IMR-90 (cell line): ENCODE measurements at regions not wholly inside any gene's neighbourhood (a gene's known extent, or its start where the extent isn't known, plus 50 kb on each side); places are given as distances from the start of the nearest gene placed in this dataset.
"Not testable (repeated sequence)": the region's sequence is repeated elsewhere in the genome, so short reads cannot be mapped to it uniquely, and the experiment has no call there.

Experiments used
- ATAC-seq: fragments of 200-7000 bp; cut with Tn5 transposase; 2 replicates; pipeline ENCODE4 v1.9.1; 2020; ENCODE audit warnings: low read depth, mild to moderate bottlenecking, moderate library complexity
- BruUV-seq: library from RNA; stranded (reverse); fragments of 400-500 nt; replicated peaks from 2 replicates; lab custom pipeline; 2021; lab: Mats Ljungman, UMichigan
- CTCF ChIA-PET: fragments of 300-600 bp; formaldehyde crosslinking; extraction: SDS; loops from one replicate; lab custom pipeline; 2021; ENCODE audit warnings: antibody characterized with exemption; lab: Yijun Ruan, JAX
- POLR2A ChIA-PET: fragments of 300-600 bp; sonication (Branson Sonifier 250); formaldehyde crosslinking; loops from one replicate; lab custom pipeline; 2022; ENCODE audit warnings: antibody characterized with exemption; ENCODE audit not compliant: unreplicated experiment; lab: Charles Lee
- DNase-seq: peaks from one replicate; pipeline ENCODE4 v3.0.0; 2013
- H2AFZ ChIP-seq: replicated peaks from 2 replicates; pipeline ENCODE3; 2013; ENCODE audit warnings: low read length, mild to moderate bottlenecking; ENCODE audit not compliant: poor library complexity
- H2AK5ac ChIP-seq: 2 replicates; pipeline ENCODE4 v1.6.1; 2013; ENCODE audit warnings: low read depth, low read length, inconsistent platforms
- H2AK9ac ChIP-seq: replicated peaks from 2 replicates; pipeline ENCODE3; 2013; ENCODE audit warnings: mild to moderate bottlenecking, low read depth, low read length, moderate library complexity; ENCODE audit not compliant: poor library complexity
- H2BK120ac ChIP-seq: 2 replicates; pipeline ENCODE4 v1.6.1; 2013; ENCODE audit warnings: low read depth, low read length, inconsistent platforms
- H2BK15ac ChIP-seq: 3 replicates; pipeline ENCODE4 v1.6.1; 2013; ENCODE audit warnings: low read depth, low read length, inconsistent platforms
- H2BK20ac ChIP-seq: 2 replicates; pipeline ENCODE4 v1.6.1; 2013; ENCODE audit warnings: low read depth, mild to moderate bottlenecking, inconsistent platforms, low read length, moderate library complexity
- H2BK5ac ChIP-seq: 2 replicates; pipeline ENCODE4 v1.6.1; 2013; ENCODE audit warnings: mild to moderate bottlenecking, low read depth, low read length, inconsistent platforms; ENCODE audit not compliant: poor library complexity, severe bottlenecking
- H3K14ac ChIP-seq: replicated peaks from 2 replicates; pipeline ENCODE4 v1.6.1; 2013; ENCODE audit warnings: low read depth, low read length, inconsistent platforms
- H3K18ac ChIP-seq: 2 replicates; pipeline ENCODE4 v1.6.1; 2013; ENCODE audit warnings: low read depth, low read length, control low read depth
- H3K23ac ChIP-seq: 2 replicates; pipeline ENCODE4 v1.6.1; 2013; ENCODE audit warnings: low read depth, low read length, inconsistent platforms
- H3K27ac ChIP-seq: 2 replicates; pipeline ENCODE4 v1.5.1; 2013; ENCODE audit warnings: mild to moderate bottlenecking, control low read depth, low read length; ENCODE audit not compliant: insufficient read depth
- H3K27me3 ChIP-seq: 2 replicates; pipeline ENCODE4 v1.6.1; 2013; ENCODE audit warnings: low read length; ENCODE audit not compliant: control insufficient read depth, insufficient read depth
- H3K36me3 ChIP-seq: 2 replicates; pipeline ENCODE4 v1.6.1; 2013; ENCODE audit warnings: low read length, mixed read lengths; ENCODE audit not compliant: control insufficient read depth, insufficient read depth
- H3K4ac ChIP-seq: 2 replicates; pipeline ENCODE4 v1.6.1; 2013; ENCODE audit warnings: low read depth, low read length, inconsistent platforms
- H3K4me1 ChIP-seq: 2 replicates; pipeline ENCODE4 v1.6.1; 2013; ENCODE audit warnings: low read length, mixed read lengths; ENCODE audit not compliant: control insufficient read depth, insufficient read depth
- H3K4me2 ChIP-seq: 2 replicates; pipeline ENCODE4 v1.6.1; 2013; ENCODE audit warnings: low read depth, mild to moderate bottlenecking, control low read depth, low read length, moderate library complexity
- H3K4me3 ChIP-seq: 2 replicates; pipeline ENCODE4 v1.5.1; 2013; ENCODE audit warnings: low read depth, mild to moderate bottlenecking, control low read depth, low read length, moderate library complexity; ENCODE audit not compliant: insufficient read depth
- H3K56ac ChIP-seq: 2 replicates; pipeline ENCODE4 v1.6.1; 2013; ENCODE audit warnings: low read length, inconsistent platforms; ENCODE audit not compliant: insufficient read depth; ENCODE audit errors: extremely low read depth
- H3K79me1 ChIP-seq, 2 experiments: 2 replicates each; pipeline ENCODE4 v1.6.1; 2013; ENCODE audit warnings: low read length in 2 of 2, inconsistent platforms in 1 of 2, low read depth in 1 of 2
- H3K9ac ChIP-seq: 2 replicates; pipeline ENCODE4 v1.6.1; 2013; ENCODE audit warnings: low read depth, low read length, control low read depth
- H3K9me1 ChIP-seq: 2 replicates; pipeline ENCODE4 v1.6.1; 2013; ENCODE audit warnings: low read length, inconsistent platforms; ENCODE audit not compliant: insufficient read depth
- H3K9me3 ChIP-seq: 2 replicates; pipeline ENCODE4 v1.6.1; 2013; ENCODE audit warnings: low read length; ENCODE audit not compliant: control insufficient read depth, insufficient read depth
- H4K20me1 ChIP-seq: 2 replicates; pipeline ENCODE4 v1.6.1; 2013; ENCODE audit warnings: low read length, inconsistent platforms; ENCODE audit not compliant: insufficient read depth
- H4K5ac ChIP-seq: 2 replicates; pipeline ENCODE4 v1.6.1; 2013; ENCODE audit warnings: mild to moderate bottlenecking, low read depth, low read length, control low read depth
- H4K8ac ChIP-seq, 2 experiments: 2 replicates each; pipeline ENCODE4 v1.6.1; 2013; ENCODE audit warnings: low read depth in 2 of 2, low read length in 2 of 2, control low read depth in 1 of 2, inconsistent platforms in 1 of 2
- H4K91ac ChIP-seq: 2 replicates; pipeline ENCODE4 v1.6.1; 2013; ENCODE audit warnings: low read depth, low read length, inconsistent platforms; ENCODE audit not compliant: insufficient read depth
- BHLHE40 ChIP-seq: fragments of 150-350 bp; IDR thresholded peaks from 2 replicates; pipeline ENCODE4 v1.6.1; 2016; ENCODE audit warnings: mild to moderate bottlenecking, low read depth, low read length
- FOS ChIP-seq: fragments of 150-350 bp; IDR thresholded peaks from 2 replicates; pipeline ENCODE4 v1.6.1; 2016; ENCODE audit warnings: low read depth, low read length
- MXI1 ChIP-seq: IDR thresholded peaks from 2 replicates; pipeline ENCODE4 v1.6.1; 2012; ENCODE audit warnings: low read depth, mild to moderate bottlenecking, low read length, moderate library complexity, borderline replicate concordance
- NFE2L2 ChIP-seq: fragments of 150-350 bp; IDR thresholded peaks from 2 replicates; pipeline ENCODE4 v1.6.1; 2016; ENCODE audit warnings: low read depth, mild to moderate bottlenecking, low read length
- POLR2A ChIP-seq: IDR thresholded peaks from 2 replicates; pipeline ENCODE4 v1.6.1; 2012; ENCODE audit warnings: mild to moderate bottlenecking, low read depth, low read length
- RCOR1 ChIP-seq: IDR thresholded peaks from 2 replicates; pipeline ENCODE4 v1.6.1; 2012; ENCODE audit warnings: mild to moderate bottlenecking, low read length, improper control_type of control experiment; ENCODE audit not compliant: insufficient replicate concordance
- WGBS, 2 experiments: methylation state at CpG; one replicate each; pipeline versions ENCODE4 v1.1.5 to v1.1.7; 2013; ENCODE audit warnings: missing lambda C conversion rate in 2 of 2; ENCODE audit not compliant: insufficient read length in 1 of 2; ENCODE audit errors: extremely low coverage in 2 of 2; 5-methylcytosine and 5-hydroxymethylcytosine counted together
- dilution Hi-C: fragments of 300-500 bp; cut with HindIII; formaldehyde crosslinking; loops from one replicate; pipeline ENCODE4 v1.14.3; 2018; ENCODE audit warnings: low sequenced_read_pairs; ENCODE audit not compliant: unreplicated experiment
- in situ Hi-C: fragments of 300-500 bp; cut with MboI; formaldehyde crosslinking; loops from 3 replicates; pipeline ENCODE4 v1.14.3; 2019; ENCODE audit warnings: low sequenced_read_pairs, inconsistent platforms, mixed read lengths
- intact Hi-C: fragments of 100-400 bp; cut with micrococcal nuclease; formaldehyde crosslinking; loops from 2 replicates; pipeline ENCODE4 v1.10.0; 2022
- TF ChIP-seq, protein P1 (sequence below): conservative IDR thresholded peaks from 2 replicates; pipeline ENCODE4 v1.5.1; 2012; ENCODE audit warnings: mild to moderate bottlenecking, low read depth, low read length, improper control_type of control experiment

DNA sequence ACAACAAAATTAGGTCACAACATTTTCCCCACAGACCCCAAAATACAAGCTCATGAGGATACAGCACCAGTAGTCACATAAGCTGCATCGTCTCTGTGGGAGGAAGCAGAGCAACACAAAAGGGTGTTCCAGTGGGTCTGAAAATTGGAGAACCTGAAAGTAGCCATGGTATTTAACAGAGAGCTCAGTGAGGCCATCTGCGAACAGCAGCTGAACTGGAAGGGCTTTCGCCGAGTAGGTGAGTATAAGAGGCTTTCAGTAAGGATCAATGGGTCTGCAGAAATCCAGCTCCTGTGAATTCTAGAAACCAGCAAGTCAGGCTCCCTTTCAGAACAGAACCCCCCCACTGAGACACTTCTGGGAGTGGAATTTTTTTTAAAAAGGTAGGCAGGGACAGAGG, 120.0 kb upstream of the RREB1 start:
- BruUV-seq: no TSS peak
- no peak overlapping the region for H3K4ac ChIP-seq
- H4K20me1 ChIP-seq: no peaks in the 10 kb centered on the region
- no peaks in the 10 kb centered on the region for H3K4me1 ChIP-seq
- no peak overlapping the region for H2AK5ac ChIP-seq
- WGBS, 2 experiments: no CpG with 5 or more reads among the region's 4 CpGs
- POLR2A ChIA-PET: no interaction called here
- in situ Hi-C loops: no loop called here
- no peak overlapping the region for H2BK15ac ChIP-seq
- no peak overlapping the region for H2AFZ ChIP-seq
- peak overlapping the region; percentile 45; the same call in 1 of the 2 replicates for H3K4me2 ChIP-seq
- H3K27me3 ChIP-seq: peaks cover 7% of the 10 kb centered on the region; the same call in 1 of the 2 replicates
- CTCF ChIA-PET: no interaction called here
- TF ChIP-seq FOS (no peak), BHLHE40 (no peak), RCOR1 (no peak), MXI1 (no peak), NFE2L2 (no peak), POLR2A (no peak)
- TF ChIP-seq, protein P1, sequence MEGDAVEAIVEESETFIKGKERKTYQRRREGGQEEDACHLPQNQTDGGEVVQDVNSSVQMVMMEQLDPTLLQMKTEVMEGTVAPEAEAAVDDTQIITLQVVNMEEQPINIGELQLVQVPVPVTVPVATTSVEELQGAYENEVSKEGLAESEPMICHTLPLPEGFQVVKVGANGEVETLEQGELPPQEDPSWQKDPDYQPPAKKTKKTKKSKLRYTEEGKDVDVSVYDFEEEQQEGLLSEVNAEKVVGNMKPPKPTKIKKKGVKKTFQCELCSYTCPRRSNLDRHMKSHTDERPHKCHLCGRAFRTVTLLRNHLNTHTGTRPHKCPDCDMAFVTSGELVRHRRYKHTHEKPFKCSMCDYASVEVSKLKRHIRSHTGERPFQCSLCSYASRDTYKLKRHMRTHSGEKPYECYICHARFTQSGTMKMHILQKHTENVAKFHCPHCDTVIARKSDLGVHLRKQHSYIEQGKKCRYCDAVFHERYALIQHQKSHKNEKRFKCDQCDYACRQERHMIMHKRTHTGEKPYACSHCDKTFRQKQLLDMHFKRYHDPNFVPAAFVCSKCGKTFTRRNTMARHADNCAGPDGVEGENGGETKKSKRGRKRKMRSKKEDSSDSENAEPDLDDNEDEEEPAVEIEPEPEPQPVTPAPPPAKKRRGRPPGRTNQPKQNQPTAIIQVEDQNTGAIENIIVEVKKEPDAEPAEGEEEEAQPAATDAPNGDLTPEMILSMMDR: no peak
- H3K36me3 ChIP-seq: no peaks in the 10 kb centered on the region
- no peak for ATAC-seq
- H3K18ac ChIP-seq: no peak overlapping the region
- no peak overlapping the region for H4K8ac ChIP-seq
- H3K56ac ChIP-seq: no peak overlapping the region
- no peak overlapping the region for H2BK120ac ChIP-seq
- DNase-seq: no peak
- H3K9me1 ChIP-seq: no peaks in the 10 kb centered on the region
- no peaks in the 10 kb centered on the region for H3K79me1 ChIP-seq
- no peak overlapping the region for H3K27ac ChIP-seq
- no peak overlapping the region for H2BK20ac ChIP-seq
- H4K91ac ChIP-seq: no peak overlapping the region
- H2BK5ac ChIP-seq: no peak overlapping the region
- H3K14ac ChIP-seq: no peak overlapping the region
- intact Hi-C loops: no loop called here
- H3K9me3 ChIP-seq: no peaks in the 10 kb centered on the region
- dilution Hi-C loops: no loop called here
- H3K9ac ChIP-seq: no peak overlapping the region
- H3K4me3 ChIP-seq: no peak overlapping the region
- H3K23ac ChIP-seq: no peak overlapping the region
- H4K5ac ChIP-seq: no peak overlapping the region
- no peak overlapping the region for H2AK9ac ChIP-seq

GRCh38 chr6:6990059-6990458, 117.7 kb upstream of the RREB1 start:
- POLR2A ChIA-PET, H3K4me1 ChIP-seq, dilution Hi-C loops, H4K20me1 ChIP-seq, H3K23ac ChIP-seq, ATAC-seq, H3K36me3 ChIP-seq, H4K8ac ChIP-seq, BruUV-seq, H2AK9ac ChIP-seq, CTCF ChIA-PET, DNase-seq, H3K27me3 ChIP-seq, H4K91ac ChIP-seq, H3K4me2 ChIP-seq, H3K9me3 ChIP-seq, H3K4me3 ChIP-seq, H3K9me1 ChIP-seq, H3K27ac ChIP-seq, H3K56ac ChIP-seq, H3K14ac ChIP-seq, H2BK15ac ChIP-seq, H2AK5ac ChIP-seq, H3K9ac ChIP-seq, H2BK120ac ChIP-seq, H2BK20ac ChIP-seq, H2BK5ac ChIP-seq, H4K5ac ChIP-seq, H3K18ac ChIP-seq, H2AFZ ChIP-seq, H3K79me1 ChIP-seq, intact Hi-C loops, H3K4ac ChIP-seq, in situ Hi-C loops: not testable (repeated sequence)
- no CpG with 5 or more reads among the region's 4 CpGs for WGBS, 2 experiments
